HEK293 (cell line): ENCODE measurements at regions not wholly inside any gene's neighbourhood (a gene's known extent, or its start where the extent isn't known, plus 50 kb on each side); places are given as distances from the start of the nearest gene placed in this dataset.

Source experiments
- CTCF ChIA-PET: fragments of 350-600 bp; formaldehyde crosslinking; extraction: SDS; loops from one replicate; lab custom pipeline; 2021; ENCODE audit warnings: antibody characterized with exemption; lab: Yijun Ruan, JAX
- POLR2A ChIA-PET: fragments of 300-600 bp; formaldehyde crosslinking; extraction: SDS; loops from one replicate; lab custom pipeline; 2020; ENCODE audit warnings: antibody characterized with exemption, inconsistent platforms; lab: Yijun Ruan, JAX
- H3K27ac ChIP-seq: fragments of 200-500 bp; sonication (Bioruptor generic); 2 replicates; pipeline ENCODE4 v1.5.1; 2014; ENCODE audit warnings: low read depth, low read length, control low read depth, inconsistent platforms; ENCODE audit errors: extremely low read depth
- H3K36me3 ChIP-seq, 2 experiments: fragments of 200-500 bp in 1 of 2; sonication (Bioruptor generic) in 1 of 2; 1 replicate in 1 of 2; 2 replicates in 1 of 2; pipeline ENCODE4 v1.5.1; 2014 to 2017; ENCODE audit warnings: inconsistent platforms in 2 of 2, low read length in 2 of 2; ENCODE audit not compliant: control insufficient read depth in 2 of 2, insufficient read depth in 1 of 2
- H3K4me1 ChIP-seq: fragments of 200-500 bp; sonication (Bioruptor generic); 2 replicates; pipeline ENCODE4 v1.5.1; 2014; ENCODE audit warnings: mild to moderate bottlenecking, low read length, inconsistent platforms; ENCODE audit not compliant: control insufficient read depth, insufficient read depth
- H3K4me3 ChIP-seq: 2 replicates; pipeline ENCODE4 v1.5.1; 2011; ENCODE audit warnings: low read depth, mild to moderate bottlenecking, control low read depth, low read length, moderate library complexity
- H3K9me3 ChIP-seq: fragments of 200-500 bp; sonication (Bioruptor generic); 2 replicates; pipeline ENCODE4 v1.5.1; 2014; ENCODE audit warnings: low read depth, low read length, inconsistent platforms; ENCODE audit not compliant: control insufficient read depth, insufficient read depth
- AEBP2 ChIP-seq: fragments of 450-650 bp; formaldehyde crosslinking; IDR thresholded peaks from 2 replicates; pipeline ENCODE4 v1.5.1; 2016; ENCODE audit warnings: missing biosample characterization, missing genetic modification characterization, borderline replicate concordance
- BCL6B ChIP-seq: fragments of 450-650 bp; formaldehyde crosslinking; IDR thresholded peaks from 2 replicates; pipeline ENCODE4 v1.5.1; 2017; ENCODE audit warnings: missing biosample characterization, missing genetic modification characterization
- EGR2 ChIP-seq: fragments of 450-650 bp; formaldehyde crosslinking; IDR thresholded peaks from 2 replicates; pipeline ENCODE4 v1.5.1; 2016; ENCODE audit warnings: low read depth, missing biosample characterization, missing genetic modification characterization
- OSR2 ChIP-seq: fragments of 450-650 bp; formaldehyde crosslinking; IDR thresholded peaks from 2 replicates; pipeline ENCODE4 v1.5.1; 2016; ENCODE audit warnings: missing biosample characterization, missing genetic modification characterization
- SCRT1 ChIP-seq: fragments of 450-650 bp; formaldehyde crosslinking; IDR thresholded peaks from 2 replicates; pipeline ENCODE4 v1.5.1; 2016; ENCODE audit warnings: missing biosample characterization, missing genetic modification characterization, borderline replicate concordance
- ZBTB11 ChIP-seq: fragments of 450-650 bp; formaldehyde crosslinking; conservative IDR thresholded peaks from 2 replicates; pipeline ENCODE4 v1.5.1; 2016; ENCODE audit warnings: low read depth, missing biosample characterization, missing genetic modification characterization
- ZBTB17 ChIP-seq: fragments of 450-650 bp; formaldehyde crosslinking; IDR thresholded peaks from 2 replicates; pipeline ENCODE4 v1.5.1; 2016; ENCODE audit warnings: missing biosample characterization, missing genetic modification characterization
- ZBTB20 ChIP-seq: fragments of 450-650 bp; formaldehyde crosslinking; IDR thresholded peaks from 2 replicates; pipeline ENCODE4 v1.5.1; 2016; ENCODE audit warnings: missing biosample characterization, missing genetic modification characterization
- ZBTB44 ChIP-seq: fragments of 450-650 bp; IDR thresholded peaks from 2 replicates; pipeline ENCODE4 v1.5.1; 2018; ENCODE audit warnings: missing biosample characterization, mild to moderate bottlenecking, missing genetic modification characterization
- ZFHX2 ChIP-seq: fragments of 450-650 bp; formaldehyde crosslinking; conservative IDR thresholded peaks from 2 replicates; pipeline ENCODE4 v1.5.1; 2016; ENCODE audit warnings: missing biosample characterization, missing genetic modification characterization
- ZNF175 ChIP-seq: fragments of 450-650 bp; formaldehyde crosslinking; IDR thresholded peaks from 2 replicates; pipeline ENCODE4 v1.5.1; 2016; ENCODE audit warnings: missing biosample characterization, missing genetic modification characterization
- ZNF2 ChIP-seq: fragments of 450-650 bp; formaldehyde crosslinking; IDR thresholded peaks from 2 replicates; pipeline ENCODE4 v1.5.1; 2016; ENCODE audit warnings: missing biosample characterization, missing genetic modification characterization
- ZNF239 ChIP-seq: fragments of 450-650 bp; formaldehyde crosslinking; IDR thresholded peaks from 2 replicates; pipeline ENCODE4 v1.5.1; 2016; ENCODE audit warnings: missing biosample characterization, missing genetic modification characterization
- ZNF266 ChIP-seq: fragments of 450-650 bp; formaldehyde crosslinking; IDR thresholded peaks from 2 replicates; pipeline ENCODE4 v1.5.1; 2016; ENCODE audit warnings: missing biosample characterization, missing genetic modification characterization, low read depth
- ZNF366 ChIP-seq: fragments of 450-650 bp; formaldehyde crosslinking; conservative IDR thresholded peaks from 2 replicates; pipeline ENCODE4 v1.5.1; 2016; ENCODE audit warnings: missing biosample characterization, missing genetic modification characterization
- ZNF416 ChIP-seq: fragments of 450-650 bp; formaldehyde crosslinking; IDR thresholded peaks from 2 replicates; pipeline ENCODE4 v1.5.1; 2016; ENCODE audit warnings: missing biosample characterization, missing genetic modification characterization
- ZNF433 ChIP-seq: fragments of 450-650 bp; formaldehyde crosslinking; IDR thresholded peaks from 2 replicates; pipeline ENCODE4 v1.5.1; 2016; ENCODE audit warnings: missing biosample characterization, missing genetic modification characterization, low read depth
- ZNF521 ChIP-seq: fragments of 450-650 bp; formaldehyde crosslinking; IDR thresholded peaks from 2 replicates; pipeline ENCODE4 v1.5.1; 2017; ENCODE audit warnings: missing biosample characterization, mild to moderate bottlenecking, missing genetic modification characterization
- ZNF596 ChIP-seq: fragments of 450-650 bp; IDR thresholded peaks from 2 replicates; pipeline ENCODE4 v1.5.0; 2018; ENCODE audit warnings: missing biosample characterization, mild to moderate bottlenecking, missing genetic modification characterization, moderate library complexity
- ZNF610 ChIP-seq: fragments of 450-650 bp; formaldehyde crosslinking; IDR thresholded peaks from 2 replicates; pipeline ENCODE4 v1.5.1; 2016; ENCODE audit warnings: missing biosample characterization, missing genetic modification characterization, borderline replicate concordance
- ZNF629 ChIP-seq: fragments of 450-650 bp; formaldehyde crosslinking; IDR thresholded peaks from 2 replicates; pipeline ENCODE4 v1.5.1; 2017; ENCODE audit warnings: missing biosample characterization, missing genetic modification characterization
- ZSCAN23 ChIP-seq: fragments of 450-650 bp; formaldehyde crosslinking; IDR thresholded peaks from 2 replicates; pipeline ENCODE4 v1.5.1; 2016; ENCODE audit warnings: missing biosample characterization, missing genetic modification characterization

- Histone ChIP-seq H3K4me1 (no peaks in the 10 kb centered on the region), H3K27ac (no peak overlapping the region), H3K9me3 (no peaks in the 10 kb centered on the region), H3K4me3 (no peak overlapping the region), H3K36me3 (no peaks in the 10 kb centered on the region)
- POLR2A ChIA-PET: no interaction called here
- CTCF ChIA-PET: interaction anchor here (0.9 kb wide), 1 partner anchor 102 kb away, joined by 3 read pairs; no protein-coding TSS in a partner anchor
- TF ChIP-seq AEBP2 (no peak), ZNF416 (tag by site-specific recombination) (no peak), ZBTB44 (tag by site-specific recombination) (no peak), ZNF521 (tag by site-specific recombination) (no peak), OSR2 (tag by site-specific recombination) (no peak), ZFHX2 (tag by site-specific recombination) (no peak), EGR2 (tag by site-specific recombination) (no peak), ZNF2 (tag by site-specific recombination) (no peak), ZSCAN23 (tag by site-specific recombination) (no peak), ZNF629 (tag by site-specific recombination) (no peak), ZBTB17 (tag by site-specific recombination) (no peak), ZNF596 (tag by site-specific recombination) (no peak), ZBTB20 (tag by site-specific recombination) (no peak)
These were observed 113.9 kb upstream of the EOLA2 start for GRCh38 chrX:150052226-150052625.

- TF ChIP-seq ZNF366 (tag by site-specific recombination): no peak
- no peak for TF ChIP-seq SCRT1 (tag by site-specific recombination)
- TF ChIP-seq ZNF239 (tag by site-specific recombination): no peak
- TF ChIP-seq ZNF175 (tag by site-specific recombination): no peak
- TF ChIP-seq ZNF266 (tag by site-specific recombination): no peak
- no peak for TF ChIP-seq ZBTB11 (tag by site-specific recombination)
- no peak for TF ChIP-seq ZNF610
- no peak for TF ChIP-seq ZNF433 (tag by site-specific recombination)
- TF ChIP-seq BCL6B (tag by site-specific recombination): no peak
- TF ChIP-seq, all 188 proteins: peak for 0
- POLR2A ChIA-PET: no interaction called here
- Histone ChIP-seq H3K4me3 (no peak overlapping the region), H3K4me1 (0 out of 2 replicates have a peak, but pooled peaks cover 2% of the 10 kb centered on the region), H3K27ac (no peak overlapping the region), H3K9me3 (no peaks in the 10 kb centered on the region), H3K36me3 (no peaks in the 10 kb centered on the region)
- CTCF ChIA-PET: interaction anchor here (0.6 kb wide), 1 partner anchor 300 kb away, joined by 3 read pairs; no protein-coding TSS in a partner anchor
These were observed 120.4 kb upstream of the EOLA2 start for GRCh38 chrX:150058728-150059127.
